ENCODE measurements at regions not wholly inside any gene's neighbourhood (a gene's known extent, or its start where the extent isn't known, plus 50 kb on each side); places are given as distances from the start of the nearest gene placed in this dataset.

DNA sequence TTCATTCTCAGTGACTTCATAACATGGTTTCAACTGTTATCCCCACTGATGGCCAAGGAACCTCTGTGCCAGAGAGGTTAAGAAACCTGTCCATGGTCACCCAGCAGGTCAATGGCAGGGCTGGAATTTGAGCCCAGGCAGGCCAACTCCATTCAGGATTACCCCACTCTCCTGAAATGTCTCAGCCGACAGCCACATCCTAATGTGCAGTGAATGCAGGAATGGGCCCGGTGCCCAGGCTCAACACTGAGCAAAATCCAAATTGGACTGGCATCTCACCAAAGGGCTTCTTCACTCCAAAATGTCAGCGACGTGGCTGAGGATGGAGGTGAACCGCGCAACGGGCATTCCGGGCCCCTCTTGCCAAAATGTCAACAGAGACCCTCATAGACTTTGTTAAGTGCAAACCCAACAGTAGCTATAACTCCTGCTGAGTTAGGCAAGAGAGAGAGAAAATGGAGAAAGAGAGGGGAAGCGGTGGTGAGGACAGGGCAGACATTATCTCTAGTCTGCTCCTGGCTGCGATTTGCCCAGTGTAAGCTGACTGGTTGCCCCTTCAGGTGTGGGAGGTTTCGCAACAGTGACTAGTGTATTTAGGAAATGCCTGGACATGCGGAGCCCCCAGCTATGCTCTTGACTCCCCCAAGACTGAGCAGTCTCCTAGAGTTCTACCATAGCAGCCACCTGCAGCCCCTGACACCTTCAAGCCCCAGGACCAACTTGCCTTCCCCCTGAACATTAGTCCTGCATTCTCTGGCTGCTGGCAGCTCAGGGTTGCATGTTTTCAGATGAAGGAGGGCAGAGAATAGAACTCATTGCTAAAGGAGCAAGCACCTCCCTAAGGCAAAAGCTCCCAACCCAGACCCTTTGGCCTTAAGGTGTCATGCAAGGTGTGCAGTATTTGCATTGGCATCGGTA, 167.7 kb downstream of the ANAPC1 start:
- TF ChIP-seq, protein P1, sequence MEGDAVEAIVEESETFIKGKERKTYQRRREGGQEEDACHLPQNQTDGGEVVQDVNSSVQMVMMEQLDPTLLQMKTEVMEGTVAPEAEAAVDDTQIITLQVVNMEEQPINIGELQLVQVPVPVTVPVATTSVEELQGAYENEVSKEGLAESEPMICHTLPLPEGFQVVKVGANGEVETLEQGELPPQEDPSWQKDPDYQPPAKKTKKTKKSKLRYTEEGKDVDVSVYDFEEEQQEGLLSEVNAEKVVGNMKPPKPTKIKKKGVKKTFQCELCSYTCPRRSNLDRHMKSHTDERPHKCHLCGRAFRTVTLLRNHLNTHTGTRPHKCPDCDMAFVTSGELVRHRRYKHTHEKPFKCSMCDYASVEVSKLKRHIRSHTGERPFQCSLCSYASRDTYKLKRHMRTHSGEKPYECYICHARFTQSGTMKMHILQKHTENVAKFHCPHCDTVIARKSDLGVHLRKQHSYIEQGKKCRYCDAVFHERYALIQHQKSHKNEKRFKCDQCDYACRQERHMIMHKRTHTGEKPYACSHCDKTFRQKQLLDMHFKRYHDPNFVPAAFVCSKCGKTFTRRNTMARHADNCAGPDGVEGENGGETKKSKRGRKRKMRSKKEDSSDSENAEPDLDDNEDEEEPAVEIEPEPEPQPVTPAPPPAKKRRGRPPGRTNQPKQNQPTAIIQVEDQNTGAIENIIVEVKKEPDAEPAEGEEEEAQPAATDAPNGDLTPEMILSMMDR (IDR thresholded peaks at IDR 0.05; ENCODE audit: control extremely low read depth in 1 of 3, insufficient read depth in 1 of 3, low read depth in 1 of 3, low read length in 3 of 3) = no peak
- TF ChIP-seq SIN3A (conservative IDR thresholded peaks at IDR 0.05 in 1 of 2, IDR thresholded peaks at IDR 0.05 in 1 of 2; ENCODE audit: low read depth in 1 of 2, low read length in 2 of 2) (no peak), RFX5 (IDR thresholded peaks at IDR 0.05; ENCODE audit: borderline replicate concordance, low read depth, low read length) (no peak), SIX5 (IDR thresholded peaks at IDR 0.05; ENCODE audit: low read depth, low read length) (no peak), TBP (IDR thresholded peaks at IDR 0.05; ENCODE audit: low read depth, low read length) (no peak), RNF2 (IDR thresholded peaks at IDR 0.05; ENCODE audit: borderline replicate concordance, low read depth, low read length, missing control alignments, poor library complexity, severe bottlenecking) (no peak), CEBPB (IDR thresholded peaks at IDR 0.05; ENCODE audit: low read depth, low read length) (no peak), SP1 (IDR thresholded peaks at IDR 0.05; ENCODE audit: low read depth, low read length) (no peak)

All from H1 (cell line).